Fibroblast of lung (primary cell): ENCODE measurements at regions not wholly inside any gene's neighbourhood (a gene's known extent, or its start where the extent isn't known, plus 50 kb on each side); places are given as distances from the start of the nearest gene placed in this dataset.

Source experiments
- CTCF ChIP-seq, 2 donors: IDR thresholded peaks in 1 of 2; conservative IDR thresholded peaks in 1 of 2; 1 replicate in 1 of 2; 2 replicates in 1 of 2; pipeline ENCODE4 v1.5.1; 2011 to 2012; ENCODE audit warnings: low read length in 2 of 2, control low read depth in 1 of 2, inconsistent platforms in 1 of 2, low read depth in 1 of 2, mild to moderate bottlenecking in 1 of 2
- EZH2 ChIP-seq: IDR thresholded peaks from 2 replicates; pipeline ENCODE4 v1.5.1; 2012; ENCODE audit warnings: low read length, control low read depth, mild to moderate bottlenecking; ENCODE audit errors: missing control alignments

DNA sequence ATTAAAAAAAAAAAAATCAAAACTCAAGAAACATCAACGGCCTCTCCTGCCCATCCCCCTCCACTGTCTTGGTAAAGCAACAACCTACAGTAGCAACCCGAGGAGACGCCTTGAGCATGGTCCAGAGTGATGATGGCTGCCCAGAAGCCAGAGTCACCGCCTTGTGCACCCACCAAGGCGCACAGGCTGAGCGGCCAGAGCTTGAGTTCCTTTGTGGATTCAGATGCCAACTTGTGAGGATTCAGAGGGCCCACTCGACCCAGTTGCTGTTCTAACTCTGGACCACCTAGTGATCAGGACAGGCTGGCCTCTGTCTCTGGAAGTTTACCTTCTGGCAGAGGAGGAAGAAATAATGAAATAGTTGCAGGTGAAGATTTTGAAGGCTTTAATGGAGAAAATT is 105.0 kb downstream of the PDCL3 start:
- TF ChIP-seq EZH2, result no peak
- TF ChIP-seq CTCF (conservative IDR thresholded peaks at IDR 0.05 in 1 of 2, IDR thresholded peaks at IDR 0.05 in 1 of 2; ENCODE audit: low read depth in 1 of 2, low read length in 2 of 2), result no peak
